Breast epithelium (tissue), 4 donors: ENCODE measurements at regions not wholly inside any gene's neighbourhood (a gene's known extent, or its start where the extent isn't known, plus 50 kb on each side); places are given as distances from the start of the nearest gene placed in this dataset.

Experiments
- DNase-seq, 2 donors: peaks; one replicate each; pipeline ENCODE4 v3.0.0-alpha.2; 2019; ENCODE audit warnings: low spot score in 2 of 2
- H3K27ac ChIP-seq, 2 donors: fragments of 200-600 bp; sonication (generic) in 1 of 2; one replicate each; pipeline ENCODE4 v1.5.1; 2016 to 2019; ENCODE audit warnings: mild to moderate bottlenecking in 1 of 2
- H3K27me3 ChIP-seq, 2 donors: fragments of 200-600 bp; sonication (generic) in 1 of 2; one replicate each; pipeline versions ENCODE4 v1.5.1 to v1.6.0; 2017 to 2019; ENCODE audit warnings: control low read depth in 1 of 2, mild to moderate bottlenecking in 1 of 2
- H3K36me3 ChIP-seq: fragments of 200-600 bp; one replicate; pipeline ENCODE4 v1.5.1; 2019
- H3K4me1 ChIP-seq, 2 donors: fragments of 200-600 bp; sonication (generic); one replicate each; pipeline ENCODE4 v1.5.1; 2016 to 2019; ENCODE audit warnings: control low read depth in 1 of 2
- H3K4me3 ChIP-seq, 3 donors: fragments of 200-600 bp; sonication (generic); 1 replicate in 2 of 3; 2 replicates in 1 of 3; pipeline ENCODE4 v1.5.1; 2016 to 2019; ENCODE audit warnings: mild to moderate bottlenecking in 3 of 3, moderate library complexity in 2 of 3
- H3K9me3 ChIP-seq, 2 donors: fragments of 200-600 bp; sonication (generic) in 1 of 2; one replicate each; pipeline ENCODE4 v1.5.1; 2016 to 2019; ENCODE audit warnings: control low read depth in 1 of 2
- POLR2A ChIP-seq: fragments of 450-650 bp; IDR thresholded peaks from one replicate; pipeline ENCODE4 v1.6.1; 2016; ENCODE audit warnings: antibody characterized with exemption, mild to moderate bottlenecking, moderate library complexity
- POLR2AphosphoS5 ChIP-seq, 3 donors: sonication (generic); formaldehyde crosslinking; IDR thresholded peaks; one replicate each; pipeline ENCODE4 v1.6.1; 2017; ENCODE audit warnings: antibody characterized with exemption in 3 of 3
- intact Hi-C: fragments of 100-400 bp; cut with DNase I; formaldehyde crosslinking; loops from one replicate; pipeline ENCODE4 v1.15.1; 2023; ENCODE audit warnings: low total_unique reads
- TF ChIP-seq, protein P1 (sequence below), 3 donors: fragments of 450-650 bp; IDR thresholded peaks; one replicate each; pipeline ENCODE4 v1.5.1; 2016 to 2017; ENCODE audit warnings: antibody characterized with exemption in 3 of 3, mild to moderate bottlenecking in 3 of 3, moderate library complexity in 3 of 3

DNA sequence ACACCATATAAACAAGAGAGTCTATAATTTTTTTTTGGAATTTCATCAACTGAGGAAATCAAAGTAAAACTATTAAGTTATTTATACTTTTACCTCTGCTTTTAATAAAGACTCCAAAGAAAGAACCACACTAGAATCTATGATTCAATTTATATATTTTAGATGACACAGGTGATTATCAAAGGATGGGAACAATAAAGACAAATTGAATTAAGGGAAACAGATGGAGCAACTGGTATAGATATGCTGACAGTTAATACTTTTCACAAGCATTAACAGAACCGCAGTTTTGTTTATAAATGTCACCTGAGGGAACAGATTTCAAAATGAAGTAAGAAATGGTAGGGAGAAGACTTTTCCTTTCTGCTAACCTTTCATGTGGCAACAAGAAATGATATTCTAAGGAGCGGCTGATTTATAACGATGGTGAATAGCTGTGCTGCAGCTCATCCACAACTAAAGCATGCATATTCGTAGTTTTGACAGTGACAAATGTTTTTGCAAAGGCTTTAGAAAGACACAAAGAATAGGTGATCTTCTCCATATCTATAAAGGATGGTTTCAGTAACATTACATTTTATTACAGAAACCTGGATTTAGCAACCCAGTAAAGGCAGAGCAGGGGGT is 1502.9 kb upstream of the RAG2 start:
- intact Hi-C loops = no loop called here

DNA sequence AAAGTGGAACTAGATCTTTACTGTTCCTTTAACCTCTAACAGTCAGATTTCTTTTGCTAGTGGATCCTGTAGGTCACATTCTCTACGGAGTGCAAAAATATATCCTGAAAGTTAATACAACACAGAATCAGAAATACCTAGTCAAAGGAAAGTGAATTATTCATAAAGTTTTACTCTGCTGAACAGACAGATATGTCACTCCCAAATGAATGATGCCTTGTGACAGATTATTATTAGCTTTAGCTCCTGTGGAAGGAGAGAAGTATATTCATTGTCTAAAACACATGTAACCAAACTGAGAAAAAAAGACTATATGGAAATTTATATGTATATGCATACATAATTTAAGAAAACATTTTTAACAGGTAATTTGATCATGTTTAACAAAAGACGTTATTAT is 1497.2 kb upstream of the RAG2 start:
- peaks cover 0 to under 1% of the 10 kb centered on the region in 2 donors for H3K9me3 ChIP-seq
- no peak overlapping the region for H3K27ac ChIP-seq
- TF ChIP-seq POLR2AphosphoS5 (IDR thresholded peaks at IDR 0.05) = no peak
- TF ChIP-seq POLR2A = no peak
- TF ChIP-seq, protein P1, sequence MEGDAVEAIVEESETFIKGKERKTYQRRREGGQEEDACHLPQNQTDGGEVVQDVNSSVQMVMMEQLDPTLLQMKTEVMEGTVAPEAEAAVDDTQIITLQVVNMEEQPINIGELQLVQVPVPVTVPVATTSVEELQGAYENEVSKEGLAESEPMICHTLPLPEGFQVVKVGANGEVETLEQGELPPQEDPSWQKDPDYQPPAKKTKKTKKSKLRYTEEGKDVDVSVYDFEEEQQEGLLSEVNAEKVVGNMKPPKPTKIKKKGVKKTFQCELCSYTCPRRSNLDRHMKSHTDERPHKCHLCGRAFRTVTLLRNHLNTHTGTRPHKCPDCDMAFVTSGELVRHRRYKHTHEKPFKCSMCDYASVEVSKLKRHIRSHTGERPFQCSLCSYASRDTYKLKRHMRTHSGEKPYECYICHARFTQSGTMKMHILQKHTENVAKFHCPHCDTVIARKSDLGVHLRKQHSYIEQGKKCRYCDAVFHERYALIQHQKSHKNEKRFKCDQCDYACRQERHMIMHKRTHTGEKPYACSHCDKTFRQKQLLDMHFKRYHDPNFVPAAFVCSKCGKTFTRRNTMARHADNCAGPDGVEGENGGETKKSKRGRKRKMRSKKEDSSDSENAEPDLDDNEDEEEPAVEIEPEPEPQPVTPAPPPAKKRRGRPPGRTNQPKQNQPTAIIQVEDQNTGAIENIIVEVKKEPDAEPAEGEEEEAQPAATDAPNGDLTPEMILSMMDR (IDR thresholded peaks at IDR 0.05) = no peak
- H3K4me3 ChIP-seq = no peak overlapping the region
- DNase-seq = no peak
- H3K4me1 ChIP-seq = no peaks in the 10 kb centered on the region
- intact Hi-C loops = no loop called here
- no peaks in the 10 kb centered on the region for H3K27me3 ChIP-seq
- H3K36me3 ChIP-seq = no peaks in the 10 kb centered on the region

More for the DNA sequence above, 1502.9 kb upstream of the RAG2 start:
- Histone ChIP-seq H3K9me3 (no peaks in the 10 kb centered on the region), H3K36me3 (no peaks in the 10 kb centered on the region), H3K4me1 (no peaks in the 10 kb centered on the region), H3K27ac (no peak overlapping the region), H3K27me3 (no peaks in the 10 kb centered on the region), H3K4me3 (no peak overlapping the region)
- DNase-seq = no peak
- TF ChIP-seq POLR2A = no peak
- TF ChIP-seq, protein P1 (IDR thresholded peaks at IDR 0.05) = no peak
- TF ChIP-seq POLR2AphosphoS5 (IDR thresholded peaks at IDR 0.05) = no peak

DNA sequence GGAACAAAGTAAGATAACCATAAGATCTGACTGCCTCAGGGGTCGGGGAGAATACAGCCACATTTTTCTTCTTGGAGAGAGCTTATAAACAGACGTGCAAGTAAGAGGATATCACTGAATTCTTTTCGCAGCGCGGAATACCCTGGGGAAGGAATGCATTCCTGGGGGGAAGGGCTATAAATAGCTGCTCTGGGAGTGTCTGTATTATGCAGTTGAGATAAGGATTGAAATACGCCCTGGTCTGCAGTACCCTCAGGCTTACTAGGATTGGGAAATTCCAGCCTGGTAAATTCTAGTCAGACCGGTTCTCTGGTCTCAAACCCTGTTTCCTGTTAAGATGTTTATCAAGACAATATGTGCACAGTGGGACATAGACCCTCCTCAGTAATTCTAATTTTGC is 1491.7 kb upstream of the RAG2 start:
- Histone ChIP-seq H3K27ac (no peak overlapping the region), H3K4me3 (no peak overlapping the region), H3K36me3 (no peaks in the 10 kb centered on the region), H3K4me1 (no peaks in the 10 kb centered on the region), H3K27me3 (no peaks in the 10 kb centered on the region), H3K9me3 (peaks cover 0 to 15% of the 10 kb centered on the region in 2 donors)
- intact Hi-C loops = no loop called here
- no peak for DNase-seq
- no peak for TF ChIP-seq POLR2A
- TF ChIP-seq, protein P1 (IDR thresholded peaks at IDR 0.05) = no peak
- TF ChIP-seq POLR2AphosphoS5 (IDR thresholded peaks at IDR 0.05) = no peak

- H3K27me3 ChIP-seq = no peaks in the 10 kb centered on the region
- intact Hi-C loops = no loop called here
- H3K36me3 ChIP-seq = no peaks in the 10 kb centered on the region
- no peaks in the 10 kb centered on the region for H3K9me3 ChIP-seq
- H3K4me1 ChIP-seq = no peaks in the 10 kb centered on the region
- no peak for DNase-seq
- TF ChIP-seq, protein P1 (IDR thresholded peaks at IDR 0.05) = no peak
- no peak for TF ChIP-seq POLR2AphosphoS5 (IDR thresholded peaks at IDR 0.05)
- no peak for TF ChIP-seq POLR2A
- no peak overlapping the region for H3K27ac ChIP-seq
- no peak overlapping the region for H3K4me3 ChIP-seq
Measured at GRCh38 chr11:38060920-38061319, 1462.9 kb upstream of the RAG2 start.

DNA sequence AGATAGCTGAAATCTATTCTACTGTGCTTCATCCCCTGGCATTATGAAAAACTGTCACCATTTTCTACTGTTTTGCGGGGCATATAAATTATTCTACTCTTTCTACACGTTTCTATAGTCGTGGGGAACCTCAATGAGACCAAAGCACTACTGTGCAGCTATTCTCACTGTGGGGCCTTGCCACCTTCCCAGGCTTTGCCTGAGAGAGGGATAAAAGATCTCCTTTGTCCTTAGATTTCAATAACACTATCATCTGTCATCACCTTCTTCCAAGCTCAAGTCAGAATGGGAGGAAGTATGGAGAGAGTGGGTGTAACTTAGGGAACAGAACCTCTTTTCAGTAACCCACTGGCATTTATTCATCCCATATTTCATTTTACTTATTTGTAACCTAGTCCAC is 1462.1 kb upstream of the RAG2 start:
- no peak overlapping the region for H3K27ac ChIP-seq
- no peaks in the 10 kb centered on the region for H3K9me3 ChIP-seq
- DNase-seq = no peak
- H3K4me1 ChIP-seq = no peaks in the 10 kb centered on the region
- intact Hi-C loops = no loop called here
- no peak overlapping the region for H3K4me3 ChIP-seq
- H3K36me3 ChIP-seq = no peaks in the 10 kb centered on the region
- TF ChIP-seq POLR2A (no peak), POLR2AphosphoS5 (IDR thresholded peaks at IDR 0.05) (no peak)
- TF ChIP-seq, protein P1 (IDR thresholded peaks at IDR 0.05) = no peak
- H3K27me3 ChIP-seq = no peaks in the 10 kb centered on the region
